OCI-LY7 (cell line): ENCODE measurements at regions not wholly inside any gene's neighbourhood (a gene's known extent, or its start where the extent isn't known, plus 50 kb on each side); places are given as distances from the start of the nearest gene placed in this dataset.

Experiments
- BruUV-seq: library from RNA; stranded (reverse); fragments of 400-500 nt; replicated peaks from 2 replicates; lab custom pipeline; 2021; lab: Mats Ljungman, UMichigan
- CTCF ChIA-PET: fragments of 300-600 bp; sonication (Branson Sonifier 250); formaldehyde crosslinking; loops from one replicate; lab custom pipeline; 2022; ENCODE audit warnings: antibody characterized with exemption; ENCODE audit not compliant: unreplicated experiment; lab: Charles Lee
- POLR2A ChIA-PET: fragments of 300-600 bp; sonication (Branson Sonifier 250); formaldehyde crosslinking; loops from one replicate; lab custom pipeline; 2022; ENCODE audit warnings: antibody characterized with exemption; lab: Charles Lee
- DNase-seq: peaks from one replicate; pipeline ENCODE4 v3.0.0-alpha.2; 2015; ENCODE audit warnings: low spot score
- H2AFZ ChIP-seq: fragments of 200-600 bp; sonication (generic), shearing (Covaris generic); 2 replicates; pipeline ENCODE4 v1.6.1; 2014; ENCODE audit warnings: mild to moderate bottlenecking, antibody characterized with exemption, low read length, moderate library complexity
- H3K27ac ChIP-seq: fragments of 200-600 bp; sonication (generic); 2 replicates; pipeline ENCODE4 v1.5.1; 2014; ENCODE audit warnings: mixed run types, low read depth, mild to moderate bottlenecking, moderate library complexity, low read length, inconsistent platforms; ENCODE audit not compliant: poor library complexity, severe bottlenecking
- H3K36me3 ChIP-seq: fragments of 200-600 bp; sonication (generic); 2 replicates; pipeline ENCODE4 v1.6.1; 2014; ENCODE audit warnings: mild to moderate bottlenecking, antibody characterized with exemption, low read length, moderate library complexity, mixed read lengths; ENCODE audit not compliant: insufficient read depth
- H3K4me1 ChIP-seq: fragments of 200-600 bp; sonication (generic); 2 replicates; pipeline ENCODE4 v1.5.1; 2014; ENCODE audit warnings: mild to moderate bottlenecking, low read length; ENCODE audit not compliant: insufficient read depth, poor library complexity, severe bottlenecking
- H3K4me2 ChIP-seq: fragments of 200-600 bp; sonication (generic); 2 replicates; pipeline ENCODE4 v1.6.1; 2014; ENCODE audit warnings: mild to moderate bottlenecking, low read length
- H3K4me3 ChIP-seq: fragments of 200-600 bp; sonication (generic); 2 replicates; pipeline ENCODE4 v1.5.1; 2014; ENCODE audit warnings: mild to moderate bottlenecking, low read depth, low read length; ENCODE audit not compliant: poor library complexity, severe bottlenecking
- H3K79me2 ChIP-seq: fragments of 200-600 bp; sonication (generic); 2 replicates; pipeline ENCODE4 v1.6.1; 2016; ENCODE audit warnings: low read depth, mild to moderate bottlenecking, low read length, moderate library complexity, mixed read lengths; ENCODE audit not compliant: insufficient read depth
- H3K9me2 ChIP-seq: fragments of 200-600 bp; sonication (generic); 2 replicates; pipeline ENCODE4 v1.6.1; 2016; ENCODE audit warnings: mild to moderate bottlenecking, low read length, mixed read lengths; ENCODE audit not compliant: insufficient read depth
- H3K9me3 ChIP-seq: fragments of 200-600 bp; sonication (generic); 2 replicates; pipeline ENCODE4 v1.6.1; 2014; ENCODE audit warnings: mild to moderate bottlenecking, mixed run types, low read length, mixed read lengths
- H4K20me1 ChIP-seq: fragments of 200-600 bp; sonication (generic); 2 replicates; pipeline ENCODE4 v1.6.1; 2014; ENCODE audit warnings: mild to moderate bottlenecking, antibody characterized with exemption, low read length, moderate library complexity, mixed read lengths; ENCODE audit not compliant: insufficient read depth
- CTCF ChIP-seq: fragments of 200-600 bp; sonication (generic); conservative IDR thresholded peaks from 2 replicates; pipeline ENCODE4 v1.5.1; 2014; ENCODE audit warnings: mild to moderate bottlenecking, antibody characterized with exemption, low read length, moderate library complexity, mixed read lengths
- EZH2phosphoT487 ChIP-seq: fragments of 200-600 bp; sonication (generic); IDR thresholded peaks from 2 replicates; pipeline ENCODE4 v1.6.1; 2018; ENCODE audit warnings: low read depth, borderline replicate concordance, mild to moderate bottlenecking, mixed run types, antibody characterized with exemption, low read length, moderate library complexity, mixed read lengths
- intact Hi-C: fragments of 100-400 bp; cut with micrococcal nuclease; formaldehyde crosslinking; loops from one replicate; pipeline ENCODE4 v1.10.0; 2022; ENCODE audit not compliant: unreplicated experiment

GRCh38 chr2:163834841-163835240 is 99.0 kb upstream of the FIGN start:
- intact Hi-C loops: no loop called here
- no peaks in the 10 kb centered on the region for H3K79me2 ChIP-seq
- TF ChIP-seq CTCF (no peak), EZH2phosphoT487 (no peak)
- H3K36me3 ChIP-seq: no peaks in the 10 kb centered on the region
- no peaks in the 10 kb centered on the region for H3K9me3 ChIP-seq
- no peak overlapping the region for H2AFZ ChIP-seq
- H3K9me2 ChIP-seq: no peaks in the 10 kb centered on the region
- ChIA-PET POLR2A (interaction anchor here (0.9 kb wide), 1 partner anchor 17 kb away, joined by 5 read pairs; no protein-coding TSS in a partner anchor), CTCF (no interaction called here)
- no peak overlapping the region for H3K27ac ChIP-seq
- no peaks in the 10 kb centered on the region for H4K20me1 ChIP-seq
- H3K4me2 ChIP-seq: no peak overlapping the region
- no peak overlapping the region for H3K4me3 ChIP-seq
- H3K4me1 ChIP-seq: no peaks in the 10 kb centered on the region
- DNase-seq: no peak
- no TSS peak for BruUV-seq

GRCh38 chr2:163834221-163834620 is 98.4 kb upstream of the FIGN start:
- no peak overlapping the region for H3K4me2 ChIP-seq
- intact Hi-C loops: no loop called here
- no peaks in the 10 kb centered on the region for H3K4me1 ChIP-seq
- no peak overlapping the region for H3K27ac ChIP-seq
- no peak overlapping the region for H2AFZ ChIP-seq
- H3K4me3 ChIP-seq: no peak overlapping the region
- BruUV-seq: no TSS peak
- POLR2A ChIA-PET: interaction anchor here (0.5 to 0.9 kb wide), 3 partner anchors 18 to 387 kb away, joined by 3 to 5 read pairs (median 5); no protein-coding TSS in a partner anchor
- H3K79me2 ChIP-seq: no peaks in the 10 kb centered on the region
- no peaks in the 10 kb centered on the region for H3K9me2 ChIP-seq
- DNase-seq: no peak
- H3K9me3 ChIP-seq: no peaks in the 10 kb centered on the region
- no peak for TF ChIP-seq EZH2phosphoT487
- no peaks in the 10 kb centered on the region for H4K20me1 ChIP-seq
- H3K36me3 ChIP-seq: no peaks in the 10 kb centered on the region
- CTCF ChIA-PET: no interaction called here

- intact Hi-C loops: no loop called here
- Histone ChIP-seq H2AFZ (no peak overlapping the region), H4K20me1 (no peaks in the 10 kb centered on the region), H3K9me2 (no peaks in the 10 kb centered on the region), H3K4me1 (no peaks in the 10 kb centered on the region), H3K36me3 (no peaks in the 10 kb centered on the region), H3K4me3 (no peak overlapping the region), H3K79me2 (no peaks in the 10 kb centered on the region), H3K9me3 (no peaks in the 10 kb centered on the region), H3K27ac (no peak overlapping the region), H3K4me2 (no peak overlapping the region)
- ChIA-PET POLR2A (no interaction called here), CTCF (no interaction called here)
- BruUV-seq: no TSS peak
- TF ChIP-seq EZH2phosphoT487: no peak
- no peak for TF ChIP-seq CTCF
- no peak for DNase-seq
Observed at GRCh38 chr2:163828771-163829170, 93.0 kb upstream of the FIGN start.
